K562 (cell line): ENCODE measurements at regions not wholly inside any gene's neighbourhood (a gene's known extent, or its start where the extent isn't known, plus 50 kb on each side); places are given as distances from the start of the nearest gene placed in this dataset.

Source experiments
- CTCF ChIP-seq, 3 experiments: IDR thresholded peaks in 2 of 3; conservative IDR thresholded peaks in 1 of 3; 2 replicates each; pipeline ENCODE4 v1.5.1; 2011 to 2012; ENCODE audit warnings: low read length in 3 of 3, mild to moderate bottlenecking in 3 of 3, control low read depth in 2 of 3, improper control_type of control experiment in 1 of 3, inconsistent platforms in 1 of 3, low read depth in 1 of 3, mixed read lengths in 1 of 3, moderate library complexity in 1 of 3; ENCODE audit not compliant: insufficient read depth in 2 of 3
- EP300 ChIP-seq: IDR thresholded peaks from 2 replicates; pipeline ENCODE4 v1.6.1; 2012; ENCODE audit warnings: low read length, improper control_type of control experiment
- EP400 ChIP-seq: fragments of 450-650 bp; IDR thresholded peaks from 2 replicates; pipeline ENCODE4 v1.6.1; 2017; ENCODE audit warnings: antibody characterized with exemption, mild to moderate bottlenecking, moderate library complexity
- HLTF ChIP-seq: fragments of 450-650 bp; IDR thresholded peaks from 2 replicates; pipeline ENCODE4 v1.6.1; 2016
- HNRNPLL ChIP-seq: fragments of 200-400 bp; formaldehyde crosslinking; IDR thresholded peaks from 2 replicates; pipeline ENCODE4 v1.6.1; 2017; ENCODE audit warnings: low read length, low read depth, mild to moderate bottlenecking; ENCODE audit not compliant: poor library complexity, severe bottlenecking
- HNRNPUL1 ChIP-seq: fragments of 200-400 bp; formaldehyde crosslinking; IDR thresholded peaks from 2 replicates; pipeline ENCODE4 v1.6.1; 2017; ENCODE audit warnings: low read length
- KLF1 ChIP-seq: fragments of 450-650 bp; IDR thresholded peaks from 2 replicates; pipeline ENCODE4 v1.6.1; 2016; ENCODE audit warnings: missing genetic modification characterization, missing compliant biosample characterization
- LEF1 ChIP-seq: fragments of 450-650 bp; IDR thresholded peaks from 2 replicates; pipeline ENCODE4 v1.6.1; 2016; ENCODE audit warnings: mild to moderate bottlenecking
- NCOR1 ChIP-seq: fragments of 450-650 bp; IDR thresholded peaks from 2 replicates; pipeline ENCODE4 v1.6.1; 2016; ENCODE audit warnings: mild to moderate bottlenecking, moderate library complexity
- POLR3G ChIP-seq: IDR thresholded peaks from 2 replicates; pipeline ENCODE4 v1.6.1; 2011; ENCODE audit not compliant: insufficient read length, insufficient replicate concordance; ENCODE audit errors: extremely low read depth
- RBM22 ChIP-seq: fragments of 200-400 bp; formaldehyde crosslinking; IDR thresholded peaks from 2 replicates; pipeline ENCODE4 v1.6.1; 2018; ENCODE audit warnings: low read length, low read depth; ENCODE audit not compliant: poor library complexity, severe bottlenecking
- RBM39 ChIP-seq: fragments of 200-400 bp; formaldehyde crosslinking; optimal IDR thresholded peaks from 2 replicates; pipeline ENCODE3; 2018; ENCODE audit warnings: low read depth, low read length
- RNF2 ChIP-seq: sonication (generic); IDR thresholded peaks from 2 replicates; pipeline ENCODE4 v1.6.1; 2016
- SMAD4 ChIP-seq: fragments of 250-450 bp; sonication (Bioruptor Pico); conservative IDR thresholded peaks from 2 replicates; pipeline ENCODE4 v1.8.0; 2021; ENCODE audit warnings: inconsistent platforms, mild to moderate bottlenecking, moderate library complexity
- SMARCE1 ChIP-seq: fragments of 450-650 bp; IDR thresholded peaks from 2 replicates; pipeline ENCODE4 v1.7.1; 2016; ENCODE audit warnings: mild to moderate bottlenecking
- SMC3 ChIP-seq: conservative IDR thresholded peaks from 2 replicates; pipeline ENCODE4 v1.6.1; 2011; ENCODE audit warnings: low read depth, low read length, improper control_type of control experiment; ENCODE audit not compliant: insufficient read depth
- SRF ChIP-seq, 2 experiments: fragments of 250-450, 450-650 bp in 1 of 2; sonication (Bioruptor Pico) in 1 of 2; sonication (generic) in 1 of 2; formaldehyde crosslinking; IDR thresholded peaks; 2 replicates each; pipeline versions ENCODE4 v1.5.0 to v1.5.1; 2020 to 2022; ENCODE audit warnings: mild to moderate bottlenecking in 1 of 2, missing genetic modification reagents in 1 of 2
- TARDBP ChIP-seq: fragments of 450-650 bp; IDR thresholded peaks from 2 replicates; pipeline ENCODE4 v1.6.1; 2016
- TCF7 ChIP-seq: sonication (generic); IDR thresholded peaks from 2 replicates; pipeline ENCODE4 v1.6.1; 2016; ENCODE audit warnings: antibody characterized with exemption, borderline replicate concordance
- TEAD2 ChIP-seq: fragments of 450-650 bp; IDR thresholded peaks from 2 replicates; pipeline ENCODE4 v1.6.1; 2016; ENCODE audit warnings: missing genetic modification characterization, control low read depth, missing compliant biosample characterization
- TRIM24 ChIP-seq, 2 experiments: fragments of 450-650 bp; IDR thresholded peaks; 2 replicates each; pipeline ENCODE4 v1.6.1; 2016
- TRIM25 ChIP-seq: fragments of 450-650 bp; IDR thresholded peaks from 2 replicates; pipeline ENCODE4 v1.7.0; 2016; ENCODE audit warnings: borderline replicate concordance
- TSC22D4 ChIP-seq: fragments of 450-650 bp; IDR thresholded peaks from 2 replicates; pipeline ENCODE4 v1.6.1; 2016; ENCODE audit warnings: missing genetic modification characterization, missing biosample characterization, control low read depth
- ZBTB11 ChIP-seq, 3 experiments: fragments of 200-800 bp in 1 of 3; fragments of 250-450 bp in 1 of 3; fragments of 450-650 bp in 1 of 3; sonication (Bioruptor Pico) in 1 of 3; sonication (Bioruptor generic) in 1 of 3; formaldehyde crosslinking in 1 of 3; IDR thresholded peaks; 2 replicates each; pipeline versions ENCODE4 v1.6.1 to v1.8.0; 2016 to 2022; ENCODE audit warnings: mild to moderate bottlenecking in 2 of 3, missing genetic modification characterization in 2 of 3, missing compliant biosample characterization in 1 of 3, moderate library complexity in 1 of 3

- TF ChIP-seq SMC3 (0 out of 2 replicates have a peak, but pooled peaks have one; percentile 22), NCOR1 (peak; percentile 49), ZBTB11 (CRISPR knock-in tag; IDR thresholded peaks at IDR 0.05) (no peak), EP400 (peak; percentile 74), TRIM25 (no peak), KLF1 (tag) (peak; percentile 59; the same call in 1 of the 2 replicates), CTCF (IDR thresholded peaks at IDR 0.05 in 2 of 3, conservative IDR thresholded peaks at IDR 0.05 in 1 of 3; ENCODE audit: insufficient read depth in 2 of 3, low read depth in 1 of 3, low read length in 3 of 3) (peak; percentile 31 to 52 (median 35)), HNRNPUL1 (no peak), TEAD2 (no peak), EP300 (peak; percentile 80), SMARCE1 (peak; percentile 40; the same call in 1 of the 2 replicates), TARDBP (no peak), SRF (CRISPR knock-in tag; IDR thresholded peaks at IDR 0.05) (0 out of 4 replicates have a peak, but pooled peaks of 1 of the 2 experiments have one; percentile 50), RBM22 (no peak), HNRNPLL (no peak), RNF2 (peak; percentile 68; the same call in 1 of the 2 replicates), SMAD4 (peak; percentile 63), POLR3G (no peak), HLTF (no peak), TCF7 (0 out of 2 replicates have a peak, but pooled peaks have one; percentile 45), TSC22D4 (tag) (no peak), TRIM24 (IDR thresholded peaks at IDR 0.05) (peak; percentile 48 to 61), LEF1 (peak; percentile 77), RBM39 (peak; percentile 48)
These were observed 87.2 kb upstream of the TBL1XR1 start (continued) for GRCh38 chr3:177284383-177284881.
